Panc1 (cell line): ENCODE measurements at regions not wholly inside any gene's neighbourhood (a gene's known extent, or its start where the extent isn't known, plus 50 kb on each side); places are given as distances from the start of the nearest gene placed in this dataset.

Experiments
- ATAC-seq: fragments of 200-7000 bp; cut with Tn5 transposase; 2 replicates; pipeline ENCODE4 v1.9.1; 2020; ENCODE audit warnings: mild to moderate bottlenecking, moderate library complexity
- BruUV-seq: library from RNA; stranded (reverse); fragments of 400-500 nt; replicated peaks from 2 replicates; lab custom pipeline; 2021; lab: Mats Ljungman, UMichigan
- CTCF ChIA-PET: fragments of 300-600 bp; sonication (Branson Sonifier 250); formaldehyde crosslinking; loops from one replicate; lab custom pipeline; 2022; ENCODE audit warnings: antibody characterized with exemption; lab: Charles Lee
- POLR2A ChIA-PET: fragments of 300-600 bp; sonication (Branson Sonifier 250); formaldehyde crosslinking; loops from one replicate; lab custom pipeline; 2022; ENCODE audit warnings: antibody characterized with exemption; lab: Charles Lee
- DNase-seq: peaks from one replicate; pipeline ENCODE4 v3.0.0-alpha.2; 2010; ENCODE audit warnings: low read depth, low spot score
- H3K27ac ChIP-seq: 2 replicates; pipeline ENCODE4 v1.5.1; 2011; ENCODE audit warnings: mild to moderate bottlenecking, low read length, inconsistent platforms
- H3K27me3 ChIP-seq: fragments of 200-500 bp; sonication (Bioruptor generic); 2 replicates; pipeline ENCODE4 v1.6.0; 2014; ENCODE audit warnings: low read length, inconsistent platforms; ENCODE audit not compliant: control insufficient read depth, insufficient read depth
- H3K36me3 ChIP-seq: fragments of 200-500 bp; sonication (Bioruptor generic); 2 replicates; pipeline ENCODE4 v1.5.1; 2014; ENCODE audit warnings: inconsistent platforms, mild to moderate bottlenecking, low read length, moderate library complexity; ENCODE audit not compliant: control insufficient read depth, insufficient read depth
- H3K4me1 ChIP-seq: 2 replicates; pipeline ENCODE4 v1.5.1; 2011; ENCODE audit warnings: inconsistent platforms, mild to moderate bottlenecking, low read length, moderate library complexity; ENCODE audit not compliant: control insufficient read depth, insufficient read depth
- H3K4me3 ChIP-seq, 2 experiments: 2 replicates each; pipeline ENCODE4 v1.5.1; 2011 to 2012; ENCODE audit warnings: low read depth in 2 of 2, low read length in 2 of 2, mild to moderate bottlenecking in 2 of 2, inconsistent platforms in 1 of 2, moderate library complexity in 1 of 2
- H3K9me3 ChIP-seq: fragments of 200-500 bp; sonication (Bioruptor generic); 2 replicates; pipeline ENCODE4 v1.5.1; 2014; ENCODE audit warnings: low read depth, mild to moderate bottlenecking, inconsistent platforms, low read length, moderate library complexity; ENCODE audit not compliant: control insufficient read depth, insufficient read depth
- CTCF ChIP-seq: fragments of 450-650 bp; IDR thresholded peaks from 2 replicates; pipeline ENCODE4 v1.5.1; 2017; ENCODE audit warnings: mild to moderate bottlenecking
- POLR2AphosphoS5 ChIP-seq: IDR thresholded peaks from 2 replicates; pipeline ENCODE4 v1.6.1; 2012; ENCODE audit warnings: mild to moderate bottlenecking, low read depth, low read length, moderate library complexity
- REST ChIP-seq, 2 experiments: IDR thresholded peaks; 2 replicates each; pipeline ENCODE4 v1.6.1; 2011 to 2012; ENCODE audit warnings: low read depth in 2 of 2, control low read depth in 1 of 2, low read length in 1 of 2, mild to moderate bottlenecking in 1 of 2, moderate library complexity in 1 of 2; ENCODE audit not compliant: insufficient read depth in 1 of 2
- SIN3A ChIP-seq: IDR thresholded peaks from 2 replicates; pipeline ENCODE4 v1.6.1; 2012; ENCODE audit warnings: low read depth, mild to moderate bottlenecking, low read length, moderate library complexity, borderline replicate concordance; ENCODE audit not compliant: insufficient read depth
- TCF7L2 ChIP-seq: IDR thresholded peaks from 2 replicates; pipeline ENCODE4 v1.6.1; 2011; ENCODE audit warnings: mild to moderate bottlenecking, low read depth, low read length, inconsistent platforms
- in situ Hi-C: cut with HindIII; loops from 2 replicates; pipeline ENCODE4 v1.10.0; 2016; ENCODE audit warnings: low sequenced_read_pairs, low pct_unique_long_range_greater_than_20kb
- intact Hi-C: fragments of 100-400 bp; cut with micrococcal nuclease; formaldehyde crosslinking; loops from one replicate; pipeline ENCODE4 v1.10.0; 2022; ENCODE audit not compliant: unreplicated experiment

- H3K27ac ChIP-seq, result no peak overlapping the region
- H3K27me3 ChIP-seq, result no peaks in the 10 kb centered on the region
- ATAC-seq (no peak), DNase-seq (no peak)
- intact Hi-C loops, result no loop called here
- no peaks in the 10 kb centered on the region for H3K4me1 ChIP-seq
- TF ChIP-seq SIN3A (no peak), TCF7L2 (no peak), CTCF (no peak), POLR2AphosphoS5 (no peak), REST (IDR thresholded peaks at IDR 0.05; ENCODE audit: insufficient read depth in 1 of 2, low read depth in 2 of 2, low read length in 1 of 2) (no peak)
- no peak overlapping the region for H3K4me3 ChIP-seq
- ChIA-PET CTCF (no interaction called here), POLR2A (no interaction called here)
- no peaks in the 10 kb centered on the region for H3K36me3 ChIP-seq
- in situ Hi-C loops, result no loop called here
- no peaks in the 10 kb centered on the region for H3K9me3 ChIP-seq
- no TSS peak for BruUV-seq
Observed at GRCh38 chr10:111725050-111725449, 458.5 kb downstream of the GPAM start.

DNA sequence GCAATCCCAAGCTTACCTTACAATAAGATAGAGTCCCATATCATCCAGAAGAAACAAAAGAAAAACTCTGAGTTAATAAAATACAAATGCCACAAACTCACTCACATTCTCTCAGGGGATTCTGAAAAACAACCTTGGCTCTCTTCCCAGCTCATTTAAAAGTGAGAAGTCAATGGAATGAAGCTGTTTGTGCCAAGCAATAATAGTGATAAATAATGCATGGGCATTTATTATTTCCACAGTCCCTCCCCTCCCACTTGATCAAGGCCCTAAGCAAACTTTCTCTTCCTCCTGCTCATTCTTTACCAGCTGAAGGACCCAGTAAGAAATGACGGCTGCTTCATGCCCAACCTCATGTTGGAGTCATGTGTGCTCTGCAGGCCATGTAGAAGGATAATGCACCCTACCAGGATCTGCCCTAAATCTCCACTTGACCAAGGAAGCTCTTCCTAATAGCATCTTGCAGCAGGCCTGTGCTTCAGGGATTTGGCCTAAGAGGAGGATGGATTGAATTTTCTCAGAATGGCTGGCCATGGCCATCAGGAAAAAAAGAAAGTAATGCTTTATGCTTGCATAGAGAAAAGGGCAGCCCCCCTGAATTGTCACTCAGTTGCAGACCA lies 451.3 kb downstream of the GPAM start:
- no peak for DNase-seq
- ATAC-seq, result no peak
- Histone ChIP-seq H3K36me3 (no peaks in the 10 kb centered on the region), H3K27me3 (no peaks in the 10 kb centered on the region), H3K4me3 (no peak overlapping the region), H3K27ac (no peak overlapping the region), H3K9me3 (no peaks in the 10 kb centered on the region; the same call in 1 of the 2 replicates), H3K4me1 (no peaks in the 10 kb centered on the region)
- in situ Hi-C loops, result no loop called here
- intact Hi-C loops, result no loop called here
- POLR2A ChIA-PET, result no interaction called here
- no TSS peak for BruUV-seq
- CTCF ChIA-PET, result no interaction called here
- no peak for TF ChIP-seq POLR2AphosphoS5

- no TSS peak for BruUV-seq
- Histone ChIP-seq H3K27me3 (no peaks in the 10 kb centered on the region), H3K4me1 (no peaks in the 10 kb centered on the region), H3K27ac (no peak overlapping the region), H3K4me3 (no peak overlapping the region), H3K36me3 (no peaks in the 10 kb centered on the region), H3K9me3 (no peaks in the 10 kb centered on the region)
- CTCF ChIA-PET, result interaction anchor here (0.6 kb wide), 1 partner anchor 690 kb away, joined by 7 read pairs; no protein-coding TSS in a partner anchor
- DNase-seq (no peak), ATAC-seq (no peak)
- POLR2A ChIA-PET, result no interaction called here
- in situ Hi-C loops, result no loop called here
- TF ChIP-seq REST (IDR thresholded peaks at IDR 0.05; ENCODE audit: insufficient read depth in 1 of 2, low read depth in 2 of 2, low read length in 1 of 2) (0 out of 4 replicates have a peak, but pooled peaks of 1 of the 2 experiments have one; percentile 20), POLR2AphosphoS5 (no peak)
- intact Hi-C loops, result no loop called here
Observed at GRCh38 chr10:111739125-111739873, 444.3 kb downstream of the GPAM start.
